Transverse colon (tissue), 4 donors: ENCODE measurements at regions not wholly inside any gene's neighbourhood (a gene's known extent, or its start where the extent isn't known, plus 50 kb on each side); places are given as distances from the start of the nearest gene placed in this dataset.

Experiments used
- DNase-seq: peaks from one replicate; pipeline ENCODE4 v3.0.0-alpha.2; 2019
- H3K27ac ChIP-seq, 4 donors: fragments of 200-600 bp; sonication (generic); 2 replicates each; pipeline ENCODE4 v1.5.1; 2016 to 2018; ENCODE audit warnings: inconsistent platforms in 4 of 4
- H3K27me3 ChIP-seq: fragments of 200-600 bp; sonication (generic); 2 replicates; pipeline ENCODE4 v1.5.1; 2017; ENCODE audit warnings: inconsistent platforms
- H3K36me3 ChIP-seq, 4 donors: fragments of 200-600 bp; sonication (generic); 2 replicates each; pipeline ENCODE4 v1.5.1; 2017 to 2019; ENCODE audit warnings: inconsistent platforms in 4 of 4
- H3K4me1 ChIP-seq, 4 donors: fragments of 200-600 bp; sonication (generic); 2 replicates each; pipeline ENCODE4 v1.5.1; 2017 to 2020; ENCODE audit warnings: inconsistent platforms in 4 of 4
- H3K4me3 ChIP-seq, 4 donors: fragments of 200-600 bp; sonication (generic); 1 replicate in 1 of 4; 2 replicates in 3 of 4; pipeline versions ENCODE4 v1.5.1 to v1.6.1; 2017 to 2019; ENCODE audit warnings: inconsistent platforms in 4 of 4
- H3K9me3 ChIP-seq, 2 donors: fragments of 200-600 bp; sonication (generic); 2 replicates each; pipeline ENCODE4 v1.5.1; 2017 to 2019; ENCODE audit warnings: inconsistent platforms in 2 of 2
- EP300 ChIP-seq: sonication (generic); formaldehyde crosslinking; IDR thresholded peaks from one replicate; pipeline ENCODE4 v1.6.1; 2017; ENCODE audit warnings: antibody characterized with exemption, low read depth
- POLR2A ChIP-seq: fragments of 450-650 bp; IDR thresholded peaks from one replicate; pipeline ENCODE4 v1.6.1; 2016; ENCODE audit warnings: antibody characterized with exemption, mild to moderate bottlenecking, moderate library complexity
- POLR2AphosphoS5 ChIP-seq, 3 donors: sonication (generic); formaldehyde crosslinking; IDR thresholded peaks; one replicate each; pipeline ENCODE4 v1.6.1; 2016; ENCODE audit warnings: antibody characterized with exemption in 3 of 3
- WGBS, 2 donors: methylation state at CpG; one replicate each; pipeline ENCODE4 v1.1.5; 2018; ENCODE audit warnings: low coverage in 1 of 2; 5-methylcytosine and 5-hydroxymethylcytosine counted together
- in situ Hi-C, 4 donors: fragments of 200-750 bp; cut with MboI; loops; one replicate each; pipeline versions ENCODE4 v1.15.0 to v1.15.1; 2017; ENCODE audit warnings: low sequenced_read_pairs in 3 of 4, low pct_ligation_motif_present in 1 of 4, low pct_unique_long_range_greater_than_20kb in 1 of 4
- intact Hi-C: fragments of 100-400 bp; cut with DNase I; formaldehyde crosslinking; loops from one replicate; pipeline ENCODE4 v1.15.1; 2023; ENCODE audit warnings: low total_unique reads
- TF ChIP-seq, protein P1 (sequence below), 5 experiments: fragments of 200-600 bp in 3 of 5; fragments of 450-650 bp in 2 of 5; sonication (generic) in 3 of 5; IDR thresholded peaks; 1 replicate in 2 of 5; 2 replicates in 3 of 5; pipeline ENCODE4 v1.5.1; 2016 to 2017; ENCODE audit warnings: antibody characterized with exemption in 5 of 5, inconsistent platforms in 3 of 5, mild to moderate bottlenecking in 2 of 5, moderate library complexity in 1 of 5

DNA sequence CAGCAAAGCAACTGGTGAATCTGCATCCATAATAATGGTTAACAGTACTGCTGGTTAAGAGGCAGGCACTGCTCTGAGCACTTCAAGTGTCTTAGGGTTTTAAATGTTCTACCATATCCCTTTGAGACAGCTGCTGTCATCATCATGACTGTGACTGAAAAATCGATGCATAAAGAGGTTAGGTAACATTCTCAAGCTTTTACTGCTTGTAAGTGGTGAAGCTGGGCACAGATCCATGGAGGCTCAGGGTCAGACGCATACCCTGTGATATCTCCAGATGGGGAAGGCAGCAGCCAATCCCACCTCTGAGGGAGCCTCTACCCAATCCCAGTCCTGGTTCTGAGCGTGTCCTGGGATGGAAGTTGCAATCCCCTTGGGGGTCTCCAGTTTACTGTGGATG, 57.6 kb upstream of the SOX9 start:
- Histone ChIP-seq H3K36me3 (no peaks in the 10 kb centered on the region), H3K4me3 (no peak overlapping the region), H3K27me3 (no peaks in the 10 kb centered on the region), H3K4me1 (no peaks in the 10 kb centered on the region), H3K9me3 (no peaks in the 10 kb centered on the region), H3K27ac (no peak overlapping the region)
- no peak for DNase-seq
- 72% methylated on average over 3 of the region's 3 CpGs; no CpG with 5 or more reads in 1 of the 2 donors for WGBS, 2 donors
- TF ChIP-seq, protein P1, sequence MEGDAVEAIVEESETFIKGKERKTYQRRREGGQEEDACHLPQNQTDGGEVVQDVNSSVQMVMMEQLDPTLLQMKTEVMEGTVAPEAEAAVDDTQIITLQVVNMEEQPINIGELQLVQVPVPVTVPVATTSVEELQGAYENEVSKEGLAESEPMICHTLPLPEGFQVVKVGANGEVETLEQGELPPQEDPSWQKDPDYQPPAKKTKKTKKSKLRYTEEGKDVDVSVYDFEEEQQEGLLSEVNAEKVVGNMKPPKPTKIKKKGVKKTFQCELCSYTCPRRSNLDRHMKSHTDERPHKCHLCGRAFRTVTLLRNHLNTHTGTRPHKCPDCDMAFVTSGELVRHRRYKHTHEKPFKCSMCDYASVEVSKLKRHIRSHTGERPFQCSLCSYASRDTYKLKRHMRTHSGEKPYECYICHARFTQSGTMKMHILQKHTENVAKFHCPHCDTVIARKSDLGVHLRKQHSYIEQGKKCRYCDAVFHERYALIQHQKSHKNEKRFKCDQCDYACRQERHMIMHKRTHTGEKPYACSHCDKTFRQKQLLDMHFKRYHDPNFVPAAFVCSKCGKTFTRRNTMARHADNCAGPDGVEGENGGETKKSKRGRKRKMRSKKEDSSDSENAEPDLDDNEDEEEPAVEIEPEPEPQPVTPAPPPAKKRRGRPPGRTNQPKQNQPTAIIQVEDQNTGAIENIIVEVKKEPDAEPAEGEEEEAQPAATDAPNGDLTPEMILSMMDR (IDR thresholded peaks at IDR 0.05) = no peak
- TF ChIP-seq POLR2AphosphoS5 (IDR thresholded peaks at IDR 0.05) (no peak), EP300 (no peak), POLR2A (no peak)
- intact Hi-C loops (no loop called here), in situ Hi-C loops (no loop called here)

DNA sequence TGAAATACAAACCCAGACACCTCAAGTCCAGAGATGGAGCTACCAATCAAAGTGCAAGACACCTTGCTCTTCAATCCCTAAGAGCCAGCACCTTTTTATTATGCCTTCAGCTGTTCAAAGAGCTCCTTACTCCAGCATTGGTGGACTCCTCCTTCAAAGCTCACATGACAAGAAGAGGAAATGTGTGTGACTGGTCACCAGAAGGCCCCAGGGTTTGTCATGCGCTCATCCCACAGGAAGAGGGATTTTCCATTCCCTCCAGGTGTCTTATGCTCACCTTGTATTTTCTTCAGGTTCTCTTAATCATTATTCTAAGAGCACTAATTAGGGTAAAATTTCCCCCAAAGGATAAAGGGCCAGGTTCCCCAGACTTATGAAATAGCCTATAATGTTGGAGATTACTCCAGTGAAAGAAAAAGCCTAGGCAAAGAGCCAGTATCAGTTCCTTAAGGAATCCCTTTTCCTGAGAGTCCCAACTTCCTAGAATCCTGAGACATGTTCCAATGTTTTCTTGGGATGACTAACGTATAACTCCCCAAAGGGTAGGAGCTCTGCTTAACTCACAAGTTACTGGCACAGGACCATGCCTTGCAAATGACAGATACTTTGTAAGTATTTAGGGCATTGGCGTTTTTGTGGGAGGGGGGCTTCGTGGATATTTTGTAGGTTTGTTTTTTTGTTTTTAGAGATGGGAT, 56.9 kb upstream of the SOX9 start:
- intact Hi-C loops (no loop called here), in situ Hi-C loops (no loop called here)
- Histone ChIP-seq H3K4me1 (no peaks in the 10 kb centered on the region), H3K9me3 (no peaks in the 10 kb centered on the region), H3K27me3 (no peaks in the 10 kb centered on the region), H3K27ac (no peak overlapping the region), H3K4me3 (no peak overlapping the region), H3K36me3 (no peaks in the 10 kb centered on the region)
- no peak for DNase-seq
- TF ChIP-seq POLR2A (no peak), POLR2AphosphoS5 (IDR thresholded peaks at IDR 0.05) (no peak), EP300 (no peak)
- TF ChIP-seq, protein P1 (IDR thresholded peaks at IDR 0.05) = no peak
- 79 to 80% methylated on average over 1 to 4 of the region's 4 CpGs for WGBS, 2 donors

DNA sequence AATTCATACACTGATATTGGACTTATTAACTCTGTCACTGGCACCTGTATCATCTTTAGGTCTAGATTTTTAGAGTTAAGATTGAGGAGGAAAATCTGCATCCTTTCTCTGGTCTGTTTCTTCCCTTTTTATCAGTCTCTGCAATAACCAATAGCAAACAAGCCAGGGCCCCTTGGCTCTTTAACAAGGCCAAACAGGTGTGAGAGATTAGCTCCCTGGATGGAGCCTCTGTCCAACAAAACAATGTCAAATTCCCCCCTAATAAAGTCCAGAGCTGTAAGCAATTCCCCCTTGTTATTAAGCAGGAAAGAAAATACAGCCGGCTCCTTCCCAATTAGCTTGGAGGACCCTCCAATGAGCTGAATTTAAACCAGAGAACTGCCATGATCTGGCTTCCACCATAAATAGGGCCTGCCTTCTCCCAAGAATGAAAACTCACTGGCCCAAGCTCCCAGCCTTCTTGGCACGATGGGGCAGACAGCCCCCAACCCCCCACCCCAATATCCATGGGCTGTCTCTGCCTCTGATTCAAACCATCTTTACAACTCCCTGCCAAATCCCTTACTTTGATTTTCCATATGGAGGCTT, 56.1 kb upstream of the SOX9 start:
- Histone ChIP-seq H3K27ac (no peak overlapping the region), H3K4me1 (no peaks in the 10 kb centered on the region), H3K36me3 (no peaks in the 10 kb centered on the region), H3K9me3 (no peaks in the 10 kb centered on the region), H3K4me3 (no peak overlapping the region), H3K27me3 (no peaks in the 10 kb centered on the region)
- WGBS, 2 donors = 69 to 80% methylated on average over 1 to 2 of the region's 2 CpGs
- TF ChIP-seq, protein P1 (IDR thresholded peaks at IDR 0.05) = no peak
- TF ChIP-seq POLR2A = no peak
- TF ChIP-seq EP300 = no peak
- no peak for TF ChIP-seq POLR2AphosphoS5 (IDR thresholded peaks at IDR 0.05)
- intact Hi-C loops (no loop called here), in situ Hi-C loops (no loop called here)
- no peak for DNase-seq

DNA sequence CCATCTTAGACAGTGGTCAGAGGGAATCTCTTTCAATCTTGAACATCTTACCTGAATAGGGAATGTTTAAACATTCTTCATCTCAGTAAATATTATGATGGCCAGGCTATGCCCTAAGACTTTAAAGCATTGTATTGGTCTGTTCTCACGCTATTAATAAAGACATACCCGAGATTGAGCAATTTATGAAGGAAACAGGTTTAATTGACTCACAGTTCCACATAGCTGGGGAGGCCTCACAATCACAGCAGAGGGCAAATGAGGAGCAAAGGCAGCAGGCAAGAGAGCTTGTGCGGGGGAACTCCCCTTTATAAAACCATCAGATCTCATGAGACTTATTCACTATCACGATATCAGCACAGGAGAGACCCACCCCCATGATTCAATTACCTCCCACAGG, 55.3 kb upstream of the SOX9 start:
- in situ Hi-C loops (no loop called here), intact Hi-C loops (no loop called here)
- Histone ChIP-seq H3K4me3 (no peak overlapping the region), H3K27me3 (no peaks in the 10 kb centered on the region), H3K4me1 (no peaks in the 10 kb centered on the region), H3K27ac (no peak overlapping the region), H3K9me3 (no peaks in the 10 kb centered on the region), H3K36me3 (no peaks in the 10 kb centered on the region)
- DNase-seq = no peak
- WGBS, 2 donors = 69 to 85% methylated on average over 2 to 4 of the region's 4 CpGs
- TF ChIP-seq POLR2A (no peak), POLR2AphosphoS5 (IDR thresholded peaks at IDR 0.05) (no peak), EP300 (no peak)
- TF ChIP-seq, protein P1 (IDR thresholded peaks at IDR 0.05) = no peak
